ENCODE measurements at regions not wholly inside any gene's neighbourhood (a gene's known extent, or its start where the extent isn't known, plus 50 kb on each side); places are given as distances from the start of the nearest gene placed in this dataset.
"Not testable (repeated sequence)": the region's sequence is repeated elsewhere in the genome, so short reads cannot be mapped to it uniquely, and the experiment has no call there.

DNA sequence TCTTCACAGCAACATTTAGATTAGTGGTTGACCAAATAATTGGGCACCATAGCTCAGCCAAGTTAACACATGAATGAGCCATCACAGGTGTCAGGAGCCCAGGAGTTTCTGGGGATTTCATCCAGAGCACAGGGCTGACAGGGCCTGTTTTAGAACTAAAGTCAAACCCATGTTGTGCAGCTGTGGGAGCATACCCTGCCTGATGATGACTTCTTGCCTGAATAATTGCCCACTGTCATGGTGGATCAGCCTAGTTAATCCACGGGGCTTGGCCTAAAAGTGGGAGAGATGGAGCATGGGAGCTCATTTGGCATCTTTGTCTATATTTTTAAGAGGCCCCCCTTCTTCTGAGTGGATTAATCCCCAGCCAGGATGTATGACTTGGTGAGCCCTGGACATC lies 105.6 kb upstream of the GDNF start:
- 100% methylated on average over 1 of the region's 1 CpG for WGBS
- DNase-seq (ENCODE audit: low spot score): no peak
- Histone ChIP-seq H3K9me3 (no peaks in the 10 kb centered on the region), H3K4me3 (no peak overlapping the region), H3K27ac (no peak overlapping the region), H3K4me1 (replicated peaks) (no peaks in the 10 kb centered on the region), H3K27me3 (replicated peaks; ENCODE audit: insufficient read depth) (no peaks in the 10 kb centered on the region), H3K36me3 (no peaks in the 10 kb centered on the region)
- TF ChIP-seq, protein P1, sequence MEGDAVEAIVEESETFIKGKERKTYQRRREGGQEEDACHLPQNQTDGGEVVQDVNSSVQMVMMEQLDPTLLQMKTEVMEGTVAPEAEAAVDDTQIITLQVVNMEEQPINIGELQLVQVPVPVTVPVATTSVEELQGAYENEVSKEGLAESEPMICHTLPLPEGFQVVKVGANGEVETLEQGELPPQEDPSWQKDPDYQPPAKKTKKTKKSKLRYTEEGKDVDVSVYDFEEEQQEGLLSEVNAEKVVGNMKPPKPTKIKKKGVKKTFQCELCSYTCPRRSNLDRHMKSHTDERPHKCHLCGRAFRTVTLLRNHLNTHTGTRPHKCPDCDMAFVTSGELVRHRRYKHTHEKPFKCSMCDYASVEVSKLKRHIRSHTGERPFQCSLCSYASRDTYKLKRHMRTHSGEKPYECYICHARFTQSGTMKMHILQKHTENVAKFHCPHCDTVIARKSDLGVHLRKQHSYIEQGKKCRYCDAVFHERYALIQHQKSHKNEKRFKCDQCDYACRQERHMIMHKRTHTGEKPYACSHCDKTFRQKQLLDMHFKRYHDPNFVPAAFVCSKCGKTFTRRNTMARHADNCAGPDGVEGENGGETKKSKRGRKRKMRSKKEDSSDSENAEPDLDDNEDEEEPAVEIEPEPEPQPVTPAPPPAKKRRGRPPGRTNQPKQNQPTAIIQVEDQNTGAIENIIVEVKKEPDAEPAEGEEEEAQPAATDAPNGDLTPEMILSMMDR (IDR thresholded peaks at IDR 0.05): no peak
- no peak for TF ChIP-seq POLR2AphosphoS5 (IDR thresholded peaks at IDR 0.05)
- no peak for TF ChIP-seq POLR2A (IDR thresholded peaks at IDR 0.05)
- intact Hi-C loops (cut with DNase I): no loop called here

DNA sequence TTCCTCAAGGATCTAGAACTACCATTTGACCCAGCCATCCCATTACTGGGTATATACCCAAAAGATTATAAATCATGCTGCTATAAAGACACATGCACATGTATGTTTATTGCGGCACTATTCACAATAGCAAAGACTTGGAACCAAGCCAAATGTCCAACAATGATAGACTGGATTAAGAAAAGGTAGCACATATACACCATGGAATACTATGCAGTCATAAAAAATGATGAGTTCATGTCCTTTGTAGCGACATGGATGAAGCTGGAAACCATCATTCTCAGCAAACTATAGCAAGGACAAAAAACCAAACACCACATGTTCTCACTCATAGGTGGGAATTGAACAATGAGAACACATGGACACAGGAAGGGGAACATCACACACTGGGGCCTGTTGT lies 103.3 kb upstream of the GDNF start:
- H3K4me1 ChIP-seq (replicated peaks); H3K9me3 ChIP-seq; H3K27me3 ChIP-seq (replicated peaks; ENCODE audit: insufficient read depth); H3K27ac ChIP-seq; intact Hi-C loops (cut with DNase I); DNase-seq (ENCODE audit: low spot score); H3K36me3 ChIP-seq; H3K4me3 ChIP-seq: not testable (repeated sequence)
- 100% methylated on average over 2 of the region's 2 CpGs for WGBS

DNA sequence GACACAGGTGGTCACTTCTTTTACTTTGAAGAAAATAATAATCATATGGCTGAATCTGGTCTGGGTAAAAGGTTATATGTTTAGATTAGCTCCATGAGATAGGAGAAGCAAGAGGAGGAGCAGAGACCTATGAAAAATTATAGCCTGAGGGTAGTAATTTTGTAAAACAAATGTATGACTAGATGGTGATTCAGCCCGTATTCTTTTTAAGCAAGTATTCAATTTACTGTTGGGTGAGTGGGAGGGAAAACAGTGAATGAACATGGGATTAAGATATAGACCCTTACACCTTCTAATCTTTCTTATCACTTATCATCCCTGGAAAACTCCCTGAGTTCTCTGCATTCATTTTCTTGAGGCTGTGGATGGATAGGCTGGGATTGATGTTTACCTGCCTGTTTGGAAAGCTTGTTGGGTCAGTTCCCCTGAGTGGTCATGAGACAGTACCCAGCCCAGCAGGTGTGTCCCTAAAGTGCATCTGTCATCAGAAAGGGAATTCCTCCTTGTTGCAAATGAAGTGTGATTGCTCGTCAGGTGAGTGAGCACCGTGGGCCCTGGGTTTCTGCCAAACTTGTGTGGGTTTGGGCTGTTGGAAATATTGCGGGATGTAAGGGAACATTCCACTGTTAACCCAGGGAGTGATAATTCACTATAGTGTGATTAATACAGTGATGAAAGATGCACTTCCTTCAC lies 101.2 kb upstream of the GDNF start:
- H3K27ac ChIP-seq: no peak overlapping the region
- no peaks in the 10 kb centered on the region for H3K27me3 ChIP-seq (replicated peaks; ENCODE audit: insufficient read depth)
- no peak overlapping the region for H3K4me3 ChIP-seq
- intact Hi-C loops (cut with DNase I): no loop called here
- no peaks in the 10 kb centered on the region for H3K9me3 ChIP-seq
- DNase-seq (ENCODE audit: low spot score): no peak
- no peaks in the 10 kb centered on the region for H3K36me3 ChIP-seq
- TF ChIP-seq POLR2AphosphoS5 (IDR thresholded peaks at IDR 0.05): no peak
- TF ChIP-seq, protein P1 (IDR thresholded peaks at IDR 0.05): no peak
- TF ChIP-seq POLR2A (IDR thresholded peaks at IDR 0.05): no peak
- H3K4me1 ChIP-seq (replicated peaks): no peaks in the 10 kb centered on the region
- WGBS: 45% methylated on average over 4 of the region's 4 CpGs

DNA sequence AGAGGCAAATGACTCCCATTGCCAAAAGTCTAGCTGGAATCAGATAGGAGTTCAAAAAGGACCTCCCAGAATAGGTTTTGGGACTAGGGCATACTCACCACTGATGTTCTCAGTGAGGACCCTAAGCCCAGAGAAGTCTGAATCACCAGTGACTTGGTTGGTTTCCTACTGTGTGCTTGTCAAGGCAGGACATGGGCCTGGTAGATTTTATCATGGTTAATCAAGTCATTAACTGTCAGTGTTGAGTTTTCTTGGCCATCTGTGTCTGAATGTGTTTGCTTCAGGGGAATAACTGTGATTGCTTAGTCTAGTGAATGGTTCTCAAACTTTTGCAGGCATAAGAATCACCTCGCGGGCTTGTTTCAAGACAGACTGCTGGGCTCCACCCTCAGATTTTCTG lies 99.0 kb upstream of the GDNF start:
- no peak for TF ChIP-seq POLR2A (IDR thresholded peaks at IDR 0.05)
- TF ChIP-seq, protein P1 (IDR thresholded peaks at IDR 0.05): no peak
- TF ChIP-seq POLR2AphosphoS5 (IDR thresholded peaks at IDR 0.05): no peak
- 90% methylated on average over 2 of the region's 2 CpGs for WGBS
- Histone ChIP-seq H3K9me3 (no peaks in the 10 kb centered on the region), H3K4me3 (no peak overlapping the region), H3K36me3 (no peaks in the 10 kb centered on the region), H3K4me1 (replicated peaks) (no peaks in the 10 kb centered on the region), H3K27me3 (replicated peaks; ENCODE audit: insufficient read depth) (no peaks in the 10 kb centered on the region), H3K27ac (no peak overlapping the region)
- intact Hi-C loops (cut with DNase I): no loop called here
- no peak for DNase-seq (ENCODE audit: low spot score)

DNA sequence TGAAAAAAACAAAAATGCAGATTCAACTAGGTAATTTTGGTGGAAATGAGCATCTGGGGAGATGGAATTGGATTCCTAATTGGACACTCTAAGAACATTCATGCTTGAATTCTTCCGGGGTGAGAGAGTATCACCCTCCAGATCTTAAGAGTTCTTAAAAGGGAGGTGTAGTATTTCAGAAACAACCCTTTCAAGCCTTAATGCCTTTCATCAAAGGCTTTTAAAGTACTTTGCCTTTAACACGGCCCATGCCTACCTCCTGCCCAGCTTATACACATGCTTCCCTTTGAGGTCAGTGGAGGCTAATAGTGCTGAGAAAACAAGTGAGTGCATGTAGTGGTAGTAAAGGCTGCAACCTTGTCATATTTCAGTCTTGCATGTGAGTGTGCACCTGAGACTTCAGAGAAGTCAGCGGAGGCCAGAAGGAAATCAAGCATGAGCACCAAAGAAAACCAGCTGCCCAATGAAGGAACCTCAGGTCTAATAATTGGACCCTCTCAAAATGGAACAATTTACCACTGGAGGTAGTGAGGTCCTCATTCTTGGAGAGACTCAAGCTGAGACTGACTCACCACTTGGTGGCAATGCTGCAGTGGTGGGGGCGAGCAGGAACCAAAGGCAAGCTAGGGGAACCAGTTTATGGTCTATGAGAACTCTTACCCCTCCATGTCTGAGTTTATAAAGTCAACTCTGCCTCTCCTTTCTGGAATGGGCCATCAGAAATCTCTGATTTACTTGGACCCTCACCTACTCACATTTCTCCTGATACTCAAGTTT lies 98.4 kb upstream of the GDNF start:
- H3K27me3 ChIP-seq (replicated peaks; ENCODE audit: insufficient read depth): no peaks in the 10 kb centered on the region
- no peaks in the 10 kb centered on the region for H3K36me3 ChIP-seq
- intact Hi-C loops (cut with DNase I): no loop called here
- no peak overlapping the region for H3K27ac ChIP-seq
- no peaks in the 10 kb centered on the region for H3K4me1 ChIP-seq (replicated peaks)
- TF ChIP-seq, protein P1 (IDR thresholded peaks at IDR 0.05): no peak
- TF ChIP-seq POLR2A (IDR thresholded peaks at IDR 0.05) (no peak), POLR2AphosphoS5 (IDR thresholded peaks at IDR 0.05) (no peak)
- DNase-seq (ENCODE audit: low spot score): no peak
- no peaks in the 10 kb centered on the region for H3K9me3 ChIP-seq
- no peak overlapping the region for H3K4me3 ChIP-seq
- WGBS: 54% methylated on average over 4 of the region's 4 CpGs
